HepG2 (cell line): ENCODE measurements at regions not wholly inside any gene's neighbourhood (a gene's known extent, or its start where the extent isn't known, plus 50 kb on each side); places are given as distances from the start of the nearest gene placed in this dataset.

Source experiments
- EED ChIP-seq: sonication (generic); formaldehyde crosslinking; IDR thresholded peaks from 2 replicates; pipeline ENCODE4 v1.5.0; 2020; ENCODE audit warnings: mild to moderate bottlenecking, missing genetic modification reagents
- ELF3 ChIP-seq: IDR thresholded peaks from 2 replicates; pipeline ENCODE4 v1.6.1; 2016; ENCODE audit warnings: missing genetic modification reagents, missing compliant biosample characterization
- FOXK1 ChIP-seq: sonication (generic); formaldehyde crosslinking; IDR thresholded peaks from 2 replicates; pipeline ENCODE4 v1.4.0; 2020; ENCODE audit warnings: low read depth, missing genetic modification reagents, borderline replicate concordance
- FOXO1 ChIP-seq: sonication (generic); formaldehyde crosslinking; IDR thresholded peaks from 2 replicates; pipeline ENCODE4 v1.4.0; 2020; ENCODE audit warnings: missing genetic modification reagents
- ISL2 ChIP-seq: sonication (generic); formaldehyde crosslinking; IDR thresholded peaks from 2 replicates; pipeline ENCODE4 v1.5.0; 2020; ENCODE audit warnings: missing genetic modification reagents
- KDM4B ChIP-seq: sonication (generic); formaldehyde crosslinking; IDR thresholded peaks from 2 replicates; pipeline ENCODE4 v1.4.0; 2020; ENCODE audit warnings: missing genetic modification reagents
- KLF13 ChIP-seq: sonication (generic); formaldehyde crosslinking; IDR thresholded peaks from 2 replicates; pipeline ENCODE4 v1.4.0; 2020; ENCODE audit warnings: mild to moderate bottlenecking, missing genetic modification reagents
- MIXL1 ChIP-seq: IDR thresholded peaks from 2 replicates; pipeline ENCODE4 v1.6.1; 2016
- NR2C2 ChIP-seq: sonication (generic); formaldehyde crosslinking; IDR thresholded peaks from 2 replicates; pipeline ENCODE4 v1.4.0; 2020; ENCODE audit warnings: missing genetic modification reagents, mild to moderate bottlenecking, moderate library complexity, borderline replicate concordance
- SALL2 ChIP-seq: sonication (generic); formaldehyde crosslinking; IDR thresholded peaks from 2 replicates; pipeline ENCODE4 v1.8.1; 2023; ENCODE audit warnings: mild to moderate bottlenecking, missing genetic modification reagents, inconsistent platforms
- SCMH1 ChIP-seq: sonication (generic); formaldehyde crosslinking; IDR thresholded peaks from 2 replicates; pipeline ENCODE4 v1.9.0; 2021; ENCODE audit warnings: missing genetic modification reagents, mild to moderate bottlenecking, borderline replicate concordance
- TBX2 ChIP-seq: sonication (generic); formaldehyde crosslinking; IDR thresholded peaks from 2 replicates; pipeline ENCODE4 v1.5.0; 2020; ENCODE audit warnings: missing genetic modification reagents, mild to moderate bottlenecking, borderline replicate concordance
- TOPORS ChIP-seq: sonication (generic); formaldehyde crosslinking; IDR thresholded peaks from 2 replicates; pipeline ENCODE4 v1.8.0; 2023; ENCODE audit warnings: mild to moderate bottlenecking, missing genetic modification reagents
- TRIM24 ChIP-seq: sonication (generic); formaldehyde crosslinking; IDR thresholded peaks from 2 replicates; pipeline ENCODE4 v1.8.0; 2022; ENCODE audit warnings: mild to moderate bottlenecking, missing genetic modification reagents
- ZBTB38 ChIP-seq: sonication (generic); formaldehyde crosslinking; IDR thresholded peaks from 2 replicates; pipeline ENCODE4 v1.5.1; 2020; ENCODE audit warnings: mild to moderate bottlenecking, missing genetic modification reagents
- ZNF20 ChIP-seq: sonication (generic); formaldehyde crosslinking; IDR thresholded peaks from 2 replicates; pipeline ENCODE4 v1.4.0; 2020; ENCODE audit warnings: mild to moderate bottlenecking, moderate library complexity, missing genetic modification reagents
- ZNF225 ChIP-seq: sonication (generic); formaldehyde crosslinking; IDR thresholded peaks from 2 replicates; pipeline ENCODE4 v1.4.0; 2020; ENCODE audit warnings: mild to moderate bottlenecking, missing genetic modification reagents
- ZNF547 ChIP-seq: sonication (generic); formaldehyde crosslinking; IDR thresholded peaks from 2 replicates; pipeline ENCODE4 v1.5.1; 2020; ENCODE audit warnings: mild to moderate bottlenecking, missing genetic modification reagents
- ZNF83 ChIP-seq: sonication (generic); formaldehyde crosslinking; IDR thresholded peaks from 2 replicates; pipeline ENCODE4 v1.4.0; 2020; ENCODE audit warnings: missing genetic modification reagents, mild to moderate bottlenecking, borderline replicate concordance
- ZSCAN30 ChIP-seq: sonication (generic); formaldehyde crosslinking; IDR thresholded peaks from 2 replicates; pipeline ENCODE4 v1.5.0; 2020; ENCODE audit warnings: mild to moderate bottlenecking, missing genetic modification reagents
- TF ChIP-seq, protein P1 (sequence below): sonication (generic); formaldehyde crosslinking; IDR thresholded peaks from 2 replicates; pipeline ENCODE4 v1.4.0; 2020; ENCODE audit warnings: missing genetic modification reagents
- TF ChIP-seq, protein P2 (sequence below): IDR thresholded peaks from 2 replicates; pipeline ENCODE4 v1.6.1; 2012; ENCODE audit warnings: inconsistent platforms
- TF ChIP-seq, protein P3 (sequence below): sonication (generic); formaldehyde crosslinking; IDR thresholded peaks from 2 replicates; pipeline ENCODE4 v1.4.0; 2020; ENCODE audit warnings: mild to moderate bottlenecking, missing genetic modification reagents
- TF ChIP-seq, protein P4 (sequence below): sonication (generic); formaldehyde crosslinking; IDR thresholded peaks from 2 replicates; pipeline ENCODE4 v1.5.0; 2020; ENCODE audit warnings: missing genetic modification reagents, mild to moderate bottlenecking, borderline replicate concordance
- TF ChIP-seq, protein P5 (sequence below): sonication (generic); formaldehyde crosslinking; IDR thresholded peaks from 2 replicates; pipeline ENCODE4 v1.4.0; 2020; ENCODE audit warnings: missing genetic modification reagents, borderline replicate concordance

DNA sequence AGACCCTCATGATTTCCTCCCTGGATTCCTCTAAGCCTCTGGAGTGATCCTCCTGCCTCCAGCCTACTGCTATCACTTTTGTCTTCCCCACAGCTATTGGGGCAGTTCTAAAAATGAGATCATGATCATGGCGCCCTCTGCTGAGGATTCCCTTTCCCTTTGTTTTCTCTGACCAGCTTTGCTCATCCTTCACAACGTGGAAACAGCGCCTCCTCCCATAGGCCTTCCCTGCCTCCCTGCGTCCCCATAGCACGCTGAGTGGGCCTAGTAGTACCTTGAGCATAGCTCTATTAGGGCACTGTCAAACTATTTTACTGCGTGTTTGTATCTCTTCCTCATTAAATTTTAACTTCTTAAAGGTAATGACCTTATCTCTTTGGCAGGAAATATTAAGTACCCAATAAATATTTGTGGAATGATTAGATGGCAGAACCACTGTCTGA, 207.0 kb upstream of the FANCL start (continued):
- no peak for TF ChIP-seq KDM4B
- TF ChIP-seq ZNF225 (CRISPR knock-in tag) = no peak
- no peak for TF ChIP-seq NR2C2 (CRISPR knock-in tag)
- TF ChIP-seq ZNF547 (CRISPR knock-in tag) = no peak
- TF ChIP-seq, protein P1, sequence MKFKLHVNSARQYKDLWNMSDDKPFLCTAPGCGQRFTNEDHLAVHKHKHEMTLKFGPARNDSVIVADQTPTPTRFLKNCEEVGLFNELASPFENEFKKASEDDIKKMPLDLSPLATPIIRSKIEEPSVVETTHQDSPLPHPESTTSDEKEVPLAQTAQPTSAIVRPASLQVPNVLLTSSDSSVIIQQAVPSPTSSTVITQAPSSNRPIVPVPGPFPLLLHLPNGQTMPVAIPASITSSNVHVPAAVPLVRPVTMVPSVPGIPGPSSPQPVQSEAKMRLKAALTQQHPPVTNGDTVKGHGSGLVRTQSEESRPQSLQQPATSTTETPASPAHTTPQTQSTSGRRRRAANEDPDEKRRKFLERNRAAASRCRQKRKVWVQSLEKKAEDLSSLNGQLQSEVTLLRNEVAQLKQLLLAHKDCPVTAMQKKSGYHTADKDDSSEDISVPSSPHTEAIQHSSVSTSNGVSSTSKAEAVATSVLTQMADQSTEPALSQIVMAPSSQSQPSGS = peak; percentile 44; the same call in 1 of the 2 replicates
- TF ChIP-seq, protein P2, sequence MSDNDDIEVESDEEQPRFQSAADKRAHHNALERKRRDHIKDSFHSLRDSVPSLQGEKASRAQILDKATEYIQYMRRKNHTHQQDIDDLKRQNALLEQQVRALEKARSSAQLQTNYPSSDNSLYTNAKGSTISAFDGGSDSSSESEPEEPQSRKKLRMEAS = 0 out of 2 replicates have a peak, but pooled peaks have one; percentile 42
- no peak for TF ChIP-seq TOPORS (CRISPR knock-in tag)
- TF ChIP-seq ZSCAN30 (CRISPR knock-in tag) = no peak
- TF ChIP-seq, protein P3, sequence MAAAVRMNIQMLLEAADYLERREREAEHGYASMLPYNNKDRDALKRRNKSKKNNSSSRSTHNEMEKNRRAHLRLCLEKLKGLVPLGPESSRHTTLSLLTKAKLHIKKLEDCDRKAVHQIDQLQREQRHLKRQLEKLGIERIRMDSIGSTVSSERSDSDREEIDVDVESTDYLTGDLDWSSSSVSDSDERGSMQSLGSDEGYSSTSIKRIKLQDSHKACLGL (CRISPR knock-in tag) = no peak
- TF ChIP-seq, protein P4, sequence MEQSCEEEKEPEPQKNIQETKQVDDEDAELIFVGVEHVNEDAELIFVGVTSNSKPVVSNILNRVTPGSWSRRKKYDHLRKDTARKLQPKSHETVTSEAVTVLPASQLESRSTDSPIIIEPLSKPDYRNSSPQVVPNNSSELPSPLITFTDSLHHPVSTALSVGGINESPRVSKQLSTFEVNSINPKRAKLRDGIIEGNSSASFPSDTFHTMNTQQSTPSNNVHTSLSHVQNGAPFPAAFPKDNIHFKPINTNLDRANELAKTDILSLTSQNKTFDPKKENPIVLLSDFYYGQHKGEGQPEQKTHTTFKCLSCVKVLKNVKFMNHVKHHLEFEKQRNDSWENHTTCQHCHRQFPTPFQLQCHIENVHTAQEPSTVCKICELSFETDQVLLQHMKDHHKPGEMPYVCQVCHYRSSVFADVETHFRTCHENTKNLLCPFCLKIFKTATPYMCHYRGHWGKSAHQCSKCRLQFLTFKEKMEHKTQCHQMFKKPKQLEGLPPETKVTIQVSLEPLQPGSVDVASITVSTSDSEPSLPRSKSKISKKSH = no peak
- no peak for TF ChIP-seq EED (CRISPR knock-in tag)
- TF ChIP-seq TRIM24 (CRISPR knock-in tag) = no peak
- no peak for TF ChIP-seq ZBTB38 (CRISPR knock-in tag)
- no peak for TF ChIP-seq ZNF20 (CRISPR knock-in tag)
- TF ChIP-seq ELF3 = 0 out of 2 replicates have a peak, but pooled peaks have one; percentile 49
- TF ChIP-seq ZNF83 = no peak
- no peak for TF ChIP-seq SCMH1 (CRISPR knock-in tag)
- TF ChIP-seq FOXK1 (CRISPR knock-in tag) = no peak
- TF ChIP-seq MIXL1 (CRISPR knock-in tag) = 0 out of 2 replicates have a peak, but pooled peaks have one; percentile 41
- no peak for TF ChIP-seq ISL2 (CRISPR knock-in tag)
- TF ChIP-seq KLF13 (CRISPR knock-in tag) = no peak
- TF ChIP-seq, protein P5, sequence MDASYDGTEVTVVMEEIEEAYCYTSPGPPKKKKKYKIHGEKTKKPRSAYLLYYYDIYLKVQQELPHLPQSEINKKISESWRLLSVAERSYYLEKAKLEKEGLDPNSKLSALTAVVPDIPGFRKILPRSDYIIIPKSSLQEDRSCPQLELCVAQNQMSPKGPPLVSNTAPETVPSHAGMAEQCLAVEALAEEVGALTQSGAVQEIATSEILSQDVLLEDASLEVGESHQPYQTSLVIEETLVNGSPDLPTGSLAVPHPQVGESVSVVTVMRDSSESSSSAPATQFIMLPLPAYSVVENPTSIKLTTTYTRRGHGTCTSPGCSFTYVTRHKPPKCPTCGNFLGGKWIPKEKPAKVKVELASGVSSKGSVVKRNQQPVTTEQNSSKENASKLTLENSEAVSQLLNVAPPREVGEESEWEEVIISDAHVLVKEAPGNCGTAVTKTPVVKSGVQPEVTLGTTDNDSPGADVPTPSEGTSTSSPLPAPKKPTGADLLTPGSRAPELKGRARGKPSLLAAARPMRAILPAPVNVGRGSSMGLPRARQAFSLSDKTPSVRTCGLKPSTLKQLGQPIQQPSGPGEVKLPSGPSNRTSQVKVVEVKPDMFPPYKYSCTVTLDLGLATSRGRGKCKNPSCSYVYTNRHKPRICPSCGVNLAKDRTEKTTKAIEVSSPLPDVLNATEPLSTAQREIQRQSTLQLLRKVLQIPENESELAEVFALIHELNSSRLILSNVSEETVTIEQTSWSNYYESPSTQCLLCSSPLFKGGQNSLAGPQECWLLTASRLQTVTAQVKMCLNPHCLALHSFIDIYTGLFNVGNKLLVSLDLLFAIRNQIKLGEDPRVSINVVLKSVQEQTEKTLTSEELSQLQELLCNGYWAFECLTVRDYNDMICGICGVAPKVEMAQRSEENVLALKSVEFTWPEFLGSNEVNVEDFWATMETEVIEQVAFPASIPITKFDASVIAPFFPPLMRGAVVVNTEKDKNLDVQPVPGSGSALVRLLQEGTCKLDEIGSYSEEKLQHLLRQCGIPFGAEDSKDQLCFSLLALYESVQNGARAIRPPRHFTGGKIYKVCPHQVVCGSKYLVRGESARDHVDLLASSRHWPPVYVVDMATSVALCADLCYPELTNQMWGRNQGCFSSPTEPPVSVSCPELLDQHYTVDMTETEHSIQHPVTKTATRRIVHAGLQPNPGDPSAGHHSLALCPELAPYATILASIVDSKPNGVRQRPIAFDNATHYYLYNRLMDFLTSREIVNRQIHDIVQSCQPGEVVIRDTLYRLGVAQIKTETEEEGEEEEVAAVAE (CRISPR knock-in tag) = no peak
- no peak for TF ChIP-seq SALL2 (CRISPR knock-in tag)
- no peak for TF ChIP-seq TBX2 (CRISPR knock-in tag)
- peak; percentile 51; the same call in 1 of the 2 replicates for TF ChIP-seq FOXO1 (CRISPR knock-in tag)
